ENCODE measurements at regions not wholly inside any gene's neighbourhood (a gene's known extent, or its start where the extent isn't known, plus 50 kb on each side); places are given as distances from the start of the nearest gene placed in this dataset.

DNA sequence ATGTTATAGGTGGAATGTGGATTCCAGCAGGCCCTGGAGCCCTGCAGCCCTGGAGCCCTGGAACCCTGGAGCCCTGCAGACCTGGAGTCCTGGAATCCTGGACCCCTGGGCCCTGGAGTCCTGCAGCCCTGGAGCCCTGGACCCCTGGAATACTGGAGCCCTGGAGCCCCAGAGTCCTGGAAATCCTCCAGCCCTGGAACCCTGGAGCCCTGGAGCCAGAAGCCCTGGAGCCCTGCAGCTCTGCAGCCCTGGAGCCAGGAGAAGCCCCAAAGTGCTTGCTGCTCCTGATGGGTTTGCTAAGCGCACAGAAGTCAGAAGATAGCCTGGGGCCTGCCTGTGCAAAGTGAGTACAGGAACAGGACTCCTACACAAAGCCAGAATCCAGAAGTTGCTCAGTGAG, 223.1 kb upstream of the PDE10A start:
- TF ChIP-seq, protein P1, sequence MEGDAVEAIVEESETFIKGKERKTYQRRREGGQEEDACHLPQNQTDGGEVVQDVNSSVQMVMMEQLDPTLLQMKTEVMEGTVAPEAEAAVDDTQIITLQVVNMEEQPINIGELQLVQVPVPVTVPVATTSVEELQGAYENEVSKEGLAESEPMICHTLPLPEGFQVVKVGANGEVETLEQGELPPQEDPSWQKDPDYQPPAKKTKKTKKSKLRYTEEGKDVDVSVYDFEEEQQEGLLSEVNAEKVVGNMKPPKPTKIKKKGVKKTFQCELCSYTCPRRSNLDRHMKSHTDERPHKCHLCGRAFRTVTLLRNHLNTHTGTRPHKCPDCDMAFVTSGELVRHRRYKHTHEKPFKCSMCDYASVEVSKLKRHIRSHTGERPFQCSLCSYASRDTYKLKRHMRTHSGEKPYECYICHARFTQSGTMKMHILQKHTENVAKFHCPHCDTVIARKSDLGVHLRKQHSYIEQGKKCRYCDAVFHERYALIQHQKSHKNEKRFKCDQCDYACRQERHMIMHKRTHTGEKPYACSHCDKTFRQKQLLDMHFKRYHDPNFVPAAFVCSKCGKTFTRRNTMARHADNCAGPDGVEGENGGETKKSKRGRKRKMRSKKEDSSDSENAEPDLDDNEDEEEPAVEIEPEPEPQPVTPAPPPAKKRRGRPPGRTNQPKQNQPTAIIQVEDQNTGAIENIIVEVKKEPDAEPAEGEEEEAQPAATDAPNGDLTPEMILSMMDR (conservative IDR thresholded peaks at IDR 0.05; ENCODE audit: low read depth in 2 of 2) = no peak
- TF ChIP-seq, protein P2, sequence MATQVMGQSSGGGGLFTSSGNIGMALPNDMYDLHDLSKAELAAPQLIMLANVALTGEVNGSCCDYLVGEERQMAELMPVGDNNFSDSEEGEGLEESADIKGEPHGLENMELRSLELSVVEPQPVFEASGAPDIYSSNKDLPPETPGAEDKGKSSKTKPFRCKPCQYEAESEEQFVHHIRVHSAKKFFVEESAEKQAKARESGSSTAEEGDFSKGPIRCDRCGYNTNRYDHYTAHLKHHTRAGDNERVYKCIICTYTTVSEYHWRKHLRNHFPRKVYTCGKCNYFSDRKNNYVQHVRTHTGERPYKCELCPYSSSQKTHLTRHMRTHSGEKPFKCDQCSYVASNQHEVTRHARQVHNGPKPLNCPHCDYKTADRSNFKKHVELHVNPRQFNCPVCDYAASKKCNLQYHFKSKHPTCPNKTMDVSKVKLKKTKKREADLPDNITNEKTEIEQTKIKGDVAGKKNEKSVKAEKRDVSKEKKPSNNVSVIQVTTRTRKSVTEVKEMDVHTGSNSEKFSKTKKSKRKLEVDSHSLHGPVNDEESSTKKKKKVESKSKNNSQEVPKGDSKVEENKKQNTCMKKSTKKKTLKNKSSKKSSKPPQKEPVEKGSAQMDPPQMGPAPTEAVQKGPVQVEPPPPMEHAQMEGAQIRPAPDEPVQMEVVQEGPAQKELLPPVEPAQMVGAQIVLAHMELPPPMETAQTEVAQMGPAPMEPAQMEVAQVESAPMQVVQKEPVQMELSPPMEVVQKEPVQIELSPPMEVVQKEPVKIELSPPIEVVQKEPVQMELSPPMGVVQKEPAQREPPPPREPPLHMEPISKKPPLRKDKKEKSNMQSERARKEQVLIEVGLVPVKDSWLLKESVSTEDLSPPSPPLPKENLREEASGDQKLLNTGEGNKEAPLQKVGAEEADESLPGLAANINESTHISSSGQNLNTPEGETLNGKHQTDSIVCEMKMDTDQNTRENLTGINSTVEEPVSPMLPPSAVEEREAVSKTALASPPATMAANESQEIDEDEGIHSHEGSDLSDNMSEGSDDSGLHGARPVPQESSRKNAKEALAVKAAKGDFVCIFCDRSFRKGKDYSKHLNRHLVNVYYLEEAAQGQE (IDR thresholded peaks at IDR 0.05; ENCODE audit: unreplicated experiment) = no peak
- TF ChIP-seq POLR2AphosphoS5 (IDR thresholded peaks at IDR 0.05; ENCODE audit: low read depth) (no peak), EZH2 (IDR thresholded peaks at IDR 0.05; ENCODE audit: low read depth, unreplicated experiment) (no peak), CREB1 (CRISPR knock-in tag; IDR thresholded peaks at IDR 0.05; ENCODE audit: low read depth) (no peak), ZNF114 (CRISPR knock-in tag; IDR thresholded peaks at IDR 0.05) (no peak), EZH2phosphoT487 (IDR thresholded peaks at IDR 0.05; ENCODE audit: unreplicated experiment) (no peak), ZNF331 (CRISPR knock-in tag; IDR thresholded peaks at IDR 0.05; ENCODE audit: low read depth) (no peak), JUNB (IDR thresholded peaks at IDR 0.05; ENCODE audit: unreplicated experiment) (no peak)
- TF ChIP-seq, protein P3, sequence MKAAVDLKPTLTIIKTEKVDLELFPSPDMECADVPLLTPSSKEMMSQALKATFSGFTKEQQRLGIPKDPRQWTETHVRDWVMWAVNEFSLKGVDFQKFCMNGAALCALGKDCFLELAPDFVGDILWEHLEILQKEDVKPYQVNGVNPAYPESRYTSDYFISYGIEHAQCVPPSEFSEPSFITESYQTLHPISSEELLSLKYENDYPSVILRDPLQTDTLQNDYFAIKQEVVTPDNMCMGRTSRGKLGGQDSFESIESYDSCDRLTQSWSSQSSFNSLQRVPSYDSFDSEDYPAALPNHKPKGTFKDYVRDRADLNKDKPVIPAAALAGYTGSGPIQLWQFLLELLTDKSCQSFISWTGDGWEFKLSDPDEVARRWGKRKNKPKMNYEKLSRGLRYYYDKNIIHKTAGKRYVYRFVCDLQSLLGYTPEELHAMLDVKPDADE (IDR thresholded peaks at IDR 0.05) = no peak

Measured in GM23338 (cell line).